Smooth muscle cell (in vitro differentiated cells): ENCODE measurements at regions not wholly inside any gene's neighbourhood (a gene's known extent, or its start where the extent isn't known, plus 50 kb on each side); places are given as distances from the start of the nearest gene placed in this dataset.

Experiments used
- DNase-seq: peaks from one replicate; lab custom pipeline; 2025; ENCODE audit not compliant: unreplicated experiment; lab: John Stamatoyannopoulos, UW
- H2AFZ ChIP-seq: fragments of 200-600 bp; sonication (generic); 2 replicates; pipeline ENCODE4 v1.6.0; 2016; ENCODE audit warnings: antibody characterized with exemption, low read depth, mild to moderate bottlenecking
- H3F3A ChIP-seq: fragments of 200-600 bp; sonication (generic); 2 replicates; pipeline ENCODE4 v1.6.0; 2017; ENCODE audit warnings: antibody characterized with exemption, low read depth
- H3K27ac ChIP-seq: fragments of 200-600 bp; sonication (generic); 2 replicates; pipeline ENCODE4 v1.5.1; 2016; ENCODE audit warnings: low read depth, mild to moderate bottlenecking
- H3K27me3 ChIP-seq: fragments of 200-600 bp; sonication (generic); 2 replicates; pipeline ENCODE4 v1.6.1; 2016; ENCODE audit warnings: low read depth, mild to moderate bottlenecking
- H3K36me3 ChIP-seq: fragments of 200-600 bp; sonication (generic); 2 replicates; pipeline ENCODE4 v1.5.1; 2016; ENCODE audit warnings: low read depth
- H3K4me1 ChIP-seq: fragments of 200-600 bp; sonication (generic); 2 replicates; pipeline ENCODE4 v1.5.1; 2016; ENCODE audit warnings: low read depth
- H3K4me2 ChIP-seq: fragments of 200-600 bp; sonication (generic); 2 replicates; pipeline ENCODE4 v1.6.0; 2016; ENCODE audit warnings: mild to moderate bottlenecking
- H3K4me3 ChIP-seq: fragments of 200-600 bp; sonication (generic); 2 replicates; pipeline ENCODE4 v1.5.1; 2016; ENCODE audit warnings: mild to moderate bottlenecking
- H3K79me2 ChIP-seq: fragments of 200-600 bp; sonication (generic); 2 replicates; pipeline ENCODE4 v1.6.0; 2016; ENCODE audit warnings: low read depth, mild to moderate bottlenecking
- H3K9ac ChIP-seq: fragments of 200-600 bp; sonication (generic); 2 replicates; pipeline ENCODE4 v1.6.0; 2016; ENCODE audit warnings: low read depth
- H3K9me3 ChIP-seq: fragments of 200-600 bp; sonication (generic); replicated peaks from 2 replicates; pipeline ENCODE4 v1.5.1; 2016; ENCODE audit warnings: low read depth
- H4K20me1 ChIP-seq: fragments of 200-600 bp; sonication (generic); 2 replicates; pipeline ENCODE4 v1.6.0; 2016; ENCODE audit warnings: low read depth
- WGBS: methylation state at CpG from one replicate; pipeline ENCODE4 v1.1.7; 2016; ENCODE audit warnings: low lambda C conversion rate; 5-methylcytosine and 5-hydroxymethylcytosine counted together
- TF ChIP-seq, protein P1 (sequence below): fragments of 200-600 bp; sonication (generic); IDR thresholded peaks from 2 replicates; pipeline ENCODE4 v1.5.1; 2017; ENCODE audit warnings: borderline replicate concordance, mild to moderate bottlenecking, antibody characterized with exemption; ENCODE audit not compliant: insufficient read depth, poor library complexity, severe bottlenecking

DNA sequence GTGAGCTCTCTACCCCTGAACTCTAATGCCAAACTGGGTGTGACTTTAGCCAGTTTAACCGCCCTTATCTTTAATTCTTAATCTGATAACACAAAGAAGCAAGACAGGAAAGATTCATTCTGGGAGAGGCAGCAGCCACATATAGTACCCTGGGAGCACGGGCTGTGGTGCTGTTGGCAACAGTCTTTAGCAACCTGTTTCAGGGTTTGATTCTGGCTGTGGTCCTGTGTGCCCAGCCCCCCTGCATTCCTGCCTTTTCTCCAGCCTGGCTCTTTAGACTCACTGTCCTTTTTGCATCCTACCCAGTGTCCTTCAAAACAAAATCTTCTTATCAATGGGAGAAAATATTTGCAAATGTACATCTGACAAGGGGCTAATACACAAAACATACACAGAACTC is 275.2 kb downstream of the GXYLT1 start:
- Histone ChIP-seq H2AFZ (no peak overlapping the region), H3K4me1 (no peaks in the 10 kb centered on the region), H3K27ac (no peak overlapping the region), H3K79me2 (no peaks in the 10 kb centered on the region), H3F3A (no peaks in the 10 kb centered on the region), H3K27me3 (no peaks in the 10 kb centered on the region), H3K9ac (no peak overlapping the region), H4K20me1 (no peaks in the 10 kb centered on the region), H3K4me2 (no peak overlapping the region), H3K36me3 (no peaks in the 10 kb centered on the region), H3K9me3 (peaks cover 7% of the 10 kb centered on the region), H3K4me3 (no peak overlapping the region)
- 88% methylated on average over 2 of the region's 2 CpGs for WGBS
- no peak for DNase-seq
- TF ChIP-seq, protein P1, sequence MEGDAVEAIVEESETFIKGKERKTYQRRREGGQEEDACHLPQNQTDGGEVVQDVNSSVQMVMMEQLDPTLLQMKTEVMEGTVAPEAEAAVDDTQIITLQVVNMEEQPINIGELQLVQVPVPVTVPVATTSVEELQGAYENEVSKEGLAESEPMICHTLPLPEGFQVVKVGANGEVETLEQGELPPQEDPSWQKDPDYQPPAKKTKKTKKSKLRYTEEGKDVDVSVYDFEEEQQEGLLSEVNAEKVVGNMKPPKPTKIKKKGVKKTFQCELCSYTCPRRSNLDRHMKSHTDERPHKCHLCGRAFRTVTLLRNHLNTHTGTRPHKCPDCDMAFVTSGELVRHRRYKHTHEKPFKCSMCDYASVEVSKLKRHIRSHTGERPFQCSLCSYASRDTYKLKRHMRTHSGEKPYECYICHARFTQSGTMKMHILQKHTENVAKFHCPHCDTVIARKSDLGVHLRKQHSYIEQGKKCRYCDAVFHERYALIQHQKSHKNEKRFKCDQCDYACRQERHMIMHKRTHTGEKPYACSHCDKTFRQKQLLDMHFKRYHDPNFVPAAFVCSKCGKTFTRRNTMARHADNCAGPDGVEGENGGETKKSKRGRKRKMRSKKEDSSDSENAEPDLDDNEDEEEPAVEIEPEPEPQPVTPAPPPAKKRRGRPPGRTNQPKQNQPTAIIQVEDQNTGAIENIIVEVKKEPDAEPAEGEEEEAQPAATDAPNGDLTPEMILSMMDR = no peak

DNA sequence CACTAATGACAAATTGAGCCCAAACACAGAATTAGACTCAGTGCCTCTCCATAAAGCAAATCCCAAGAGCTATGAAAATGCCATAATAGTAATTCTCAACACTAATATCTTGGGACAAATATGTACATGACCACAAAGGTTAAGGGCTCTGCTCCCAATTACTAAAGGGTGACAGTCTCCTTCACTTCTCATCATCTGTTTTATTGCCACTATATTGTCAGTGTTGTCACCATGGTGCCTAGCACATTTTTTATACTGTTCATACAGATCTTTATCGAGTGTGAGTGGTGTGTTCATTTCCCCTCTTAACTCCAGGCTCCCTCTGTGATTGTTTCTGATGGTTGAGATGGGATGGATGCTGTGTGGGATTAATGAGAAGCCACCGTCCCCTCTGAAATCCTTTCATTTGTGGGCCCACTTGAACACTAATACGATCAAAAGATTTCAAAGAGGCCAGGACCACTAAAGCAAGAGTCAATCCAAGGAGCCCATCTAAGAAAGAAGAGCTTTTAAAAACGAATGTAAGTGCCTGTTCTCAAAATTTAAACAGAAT is 277.7 kb downstream of the GXYLT1 start:
- Histone ChIP-seq H2AFZ (no peak overlapping the region), H3K27ac (no peak overlapping the region), H3K4me2 (no peak overlapping the region), H3K79me2 (no peaks in the 10 kb centered on the region), H3K4me3 (no peak overlapping the region), H3K36me3 (no peaks in the 10 kb centered on the region), H3K4me1 (no peaks in the 10 kb centered on the region), H4K20me1 (no peaks in the 10 kb centered on the region), H3K9ac (no peak overlapping the region), H3K9me3 (peaks cover 7% of the 10 kb centered on the region), H3K27me3 (no peaks in the 10 kb centered on the region), H3F3A (no peaks in the 10 kb centered on the region)
- no peak for DNase-seq
- TF ChIP-seq, protein P1 = no peak
- WGBS = 84% methylated on average over 4 of the region's 4 CpGs

DNA sequence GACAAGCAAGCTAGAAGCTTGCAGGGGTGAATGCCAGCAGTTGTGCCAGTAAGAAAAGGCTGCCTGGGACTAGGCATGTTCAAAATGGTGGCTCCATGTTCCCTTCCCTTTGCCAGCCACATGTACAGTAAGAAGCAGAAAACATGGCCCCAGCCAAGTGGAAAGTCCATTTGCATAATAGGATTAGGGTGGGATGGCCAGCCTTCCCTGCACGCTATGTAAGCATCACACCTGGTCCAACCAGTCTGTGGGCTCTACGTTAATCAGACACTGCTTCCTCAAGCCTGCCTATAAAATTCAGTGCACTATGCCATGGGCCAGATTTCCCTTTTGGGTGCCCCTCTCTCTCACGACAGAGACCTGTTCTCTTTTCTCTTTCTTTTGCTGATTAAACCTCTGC is 288.4 kb downstream of the GXYLT1 start:
- Histone ChIP-seq H3K36me3 (no peaks in the 10 kb centered on the region), H2AFZ (no peak overlapping the region), H3K9me3 (no peaks in the 10 kb centered on the region), H3K4me2 (no peak overlapping the region), H3K9ac (no peak overlapping the region), H3K79me2 (no peaks in the 10 kb centered on the region), H3F3A (no peaks in the 10 kb centered on the region), H3K4me1 (peaks cover 3% of the 10 kb centered on the region), H3K27me3 (no peaks in the 10 kb centered on the region), H3K4me3 (no peak overlapping the region), H4K20me1 (no peaks in the 10 kb centered on the region), H3K27ac (no peak overlapping the region)
- WGBS = 66% methylated on average over 3 of the region's 3 CpGs
- DNase-seq = no peak
- TF ChIP-seq, protein P1 = no peak

DNA sequence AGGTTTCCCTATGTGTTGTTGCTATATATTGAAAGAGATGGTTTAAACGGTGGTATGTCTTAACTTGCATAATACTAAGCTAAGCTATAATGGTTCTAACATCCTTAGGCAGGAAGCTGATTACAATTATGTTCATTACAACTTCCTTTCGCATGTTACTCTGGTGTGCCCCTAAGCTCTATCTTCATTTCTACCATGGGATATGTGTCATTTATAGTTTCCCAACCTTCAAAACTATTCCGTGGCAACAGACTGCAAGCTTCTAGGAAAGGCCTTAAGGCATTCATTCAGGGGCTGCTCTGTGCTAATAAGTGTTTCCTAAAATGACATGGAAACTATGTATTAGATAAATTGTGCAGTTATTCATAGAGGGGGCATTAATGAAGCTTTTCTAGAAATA is 294.6 kb downstream of the GXYLT1 start:
- Histone ChIP-seq H3K27ac (no peak overlapping the region), H3K36me3 (no peaks in the 10 kb centered on the region), H3K4me1 (no peaks in the 10 kb centered on the region), H3K4me3 (no peak overlapping the region), H3K27me3 (no peaks in the 10 kb centered on the region), H2AFZ (no peak overlapping the region), H3K79me2 (no peaks in the 10 kb centered on the region), H3F3A (no peaks in the 10 kb centered on the region), H4K20me1 (no peaks in the 10 kb centered on the region), H3K4me2 (no peak overlapping the region), H3K9ac (no peak overlapping the region), H3K9me3 (peaks cover 4% of the 10 kb centered on the region)
- TF ChIP-seq, protein P1 = no peak
- WGBS = 82% methylated on average over 3 of the region's 3 CpGs
- no peak for DNase-seq
